Stomach (tissue), 4 donors: ENCODE measurements at regions not wholly inside any gene's neighbourhood (a gene's known extent, or its start where the extent isn't known, plus 50 kb on each side); places are given as distances from the start of the nearest gene placed in this dataset.

Experiments
- EP300 ChIP-seq: sonication (generic); formaldehyde crosslinking; IDR thresholded peaks from one replicate; pipeline ENCODE4 v1.6.1; 2017; ENCODE audit warnings: antibody characterized with exemption
- TF ChIP-seq, protein P1 (sequence below), 7 experiments: fragments of 450-650 bp in 4 of 7; fragments of 200-600 bp in 3 of 7; sonication (generic) in 3 of 7; IDR thresholded peaks; one replicate each; pipeline ENCODE4 v1.5.1; 2016 to 2019; ENCODE audit warnings: antibody characterized with exemption in 7 of 7, control low read depth in 2 of 7, mild to moderate bottlenecking in 1 of 7

DNA sequence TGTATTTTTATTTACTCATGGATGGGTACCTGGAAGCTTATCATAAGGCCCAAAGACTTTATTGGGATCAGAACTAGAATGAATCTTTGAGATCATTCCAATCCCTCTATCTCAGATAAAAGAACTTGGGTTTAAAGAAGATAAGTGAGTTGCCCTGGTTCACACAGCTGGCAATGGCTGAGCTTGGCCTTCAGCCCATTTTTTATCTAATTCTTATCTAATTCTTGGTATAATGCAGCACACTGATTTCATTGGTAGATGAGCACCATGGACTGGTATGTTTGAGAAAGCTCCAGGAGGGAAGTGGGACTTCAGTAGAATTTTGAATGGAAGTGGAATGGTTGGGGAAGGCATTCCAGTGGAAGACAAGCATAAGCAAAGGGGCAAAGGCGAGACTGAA, 558.9 kb downstream of the REEP3 start:
- TF ChIP-seq, protein P1, sequence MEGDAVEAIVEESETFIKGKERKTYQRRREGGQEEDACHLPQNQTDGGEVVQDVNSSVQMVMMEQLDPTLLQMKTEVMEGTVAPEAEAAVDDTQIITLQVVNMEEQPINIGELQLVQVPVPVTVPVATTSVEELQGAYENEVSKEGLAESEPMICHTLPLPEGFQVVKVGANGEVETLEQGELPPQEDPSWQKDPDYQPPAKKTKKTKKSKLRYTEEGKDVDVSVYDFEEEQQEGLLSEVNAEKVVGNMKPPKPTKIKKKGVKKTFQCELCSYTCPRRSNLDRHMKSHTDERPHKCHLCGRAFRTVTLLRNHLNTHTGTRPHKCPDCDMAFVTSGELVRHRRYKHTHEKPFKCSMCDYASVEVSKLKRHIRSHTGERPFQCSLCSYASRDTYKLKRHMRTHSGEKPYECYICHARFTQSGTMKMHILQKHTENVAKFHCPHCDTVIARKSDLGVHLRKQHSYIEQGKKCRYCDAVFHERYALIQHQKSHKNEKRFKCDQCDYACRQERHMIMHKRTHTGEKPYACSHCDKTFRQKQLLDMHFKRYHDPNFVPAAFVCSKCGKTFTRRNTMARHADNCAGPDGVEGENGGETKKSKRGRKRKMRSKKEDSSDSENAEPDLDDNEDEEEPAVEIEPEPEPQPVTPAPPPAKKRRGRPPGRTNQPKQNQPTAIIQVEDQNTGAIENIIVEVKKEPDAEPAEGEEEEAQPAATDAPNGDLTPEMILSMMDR (IDR thresholded peaks at IDR 0.05), result no peak
- no peak for TF ChIP-seq EP300
